ENCODE measurements at regions not wholly inside any gene's neighbourhood (a gene's known extent, or its start where the extent isn't known, plus 50 kb on each side); places are given as distances from the start of the nearest gene placed in this dataset.

DNA sequence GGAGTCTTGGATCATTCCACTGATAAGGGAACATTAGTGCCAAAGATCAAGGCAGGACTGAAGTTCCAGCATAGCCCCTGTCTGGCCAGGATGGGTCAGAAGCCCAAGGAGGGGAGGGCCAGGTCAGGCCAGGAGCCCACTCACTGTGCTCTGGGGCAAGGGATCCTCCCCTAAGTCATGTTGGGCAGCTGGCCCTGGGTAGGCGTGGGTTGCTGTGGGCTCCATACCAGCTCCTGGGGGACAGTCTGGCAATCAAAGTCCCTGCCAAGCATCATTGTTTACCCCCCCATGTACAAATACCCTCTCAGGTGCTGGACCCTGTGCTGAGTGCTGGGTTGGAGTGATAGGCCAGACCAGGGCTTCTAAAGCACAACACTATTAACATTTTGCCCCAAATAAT lies 130.5 kb downstream of the IRX5 start:
- POLR2A ChIA-PET = no interaction called here

DNA sequence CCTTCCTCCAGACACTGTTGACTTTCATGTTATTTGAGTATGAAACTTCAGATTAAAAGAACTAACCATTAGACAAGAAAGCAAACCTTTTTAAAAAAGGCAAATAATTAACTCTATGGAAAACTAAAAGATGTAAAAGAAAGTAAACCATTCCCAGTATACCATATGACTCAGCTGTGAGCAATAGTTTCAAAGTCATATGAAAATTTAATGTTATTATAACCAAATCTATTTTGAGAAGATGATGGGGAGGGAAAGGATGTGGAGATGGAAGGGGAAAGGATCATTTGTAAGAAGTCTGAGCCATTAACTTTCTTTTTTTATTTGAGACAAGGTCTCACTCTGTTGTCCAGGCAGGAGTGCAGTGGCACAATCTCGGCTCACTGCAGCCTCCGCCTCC lies 131.8 kb downstream of the IRX5 start:
- H3K9me1 ChIP-seq (replicated peaks; ENCODE audit: control insufficient read depth, extremely low read depth, insufficient read depth, low read length) = no peaks in the 10 kb centered on the region
- H3K9ac ChIP-seq (replicated peaks; ENCODE audit: extremely low read depth, insufficient read depth, low read length) = no peak overlapping the region
- intact Hi-C loops (cut with micrococcal nuclease) (no loop called here), dilution Hi-C loops (cut with MboI; ENCODE audit: extremely low pct_ligation_motif_present, low sequenced_read_pairs) (no loop called here)
- no peaks in the 10 kb centered on the region for H3K79me2 ChIP-seq (ENCODE audit: control insufficient read depth, insufficient read depth, low read length)
- DNase-seq (ENCODE audit: low read depth, low spot score) = no peak
- H3K27ac ChIP-seq (ENCODE audit: insufficient read depth, low read depth, low read length) = no peak overlapping the region
- no peaks in the 10 kb centered on the region for H3K4me1 ChIP-seq (ENCODE audit: control insufficient read depth, extremely low read depth, insufficient read depth, low read length)
- H4K20me1 ChIP-seq (replicated peaks; ENCODE audit: control insufficient read depth, extremely low read depth, insufficient read depth, low read length) = no peaks in the 10 kb centered on the region
- H3K36me3 ChIP-seq (ENCODE audit: control insufficient read depth in 2 of 2, extremely low read depth in 1 of 2, insufficient read depth in 2 of 2, low read length in 2 of 2) = no peaks in the 10 kb centered on the region
- H3K9me3 ChIP-seq (replicated peaks; ENCODE audit: control insufficient read depth, insufficient read depth, low read length) = no peaks in the 10 kb centered on the region
- H2AFZ ChIP-seq (ENCODE audit: low read depth, low read length) = no peak overlapping the region
- no peak for FAIRE-seq
- no peak overlapping the region for H3K4me3 ChIP-seq (replicated peaks in 1 of 3; ENCODE audit: insufficient read depth in 1 of 3, low read depth in 1 of 3, low read length in 3 of 3)
- TF ChIP-seq JUN (IDR thresholded peaks at IDR 0.05; ENCODE audit: borderline replicate concordance, insufficient read depth, insufficient read length, low read depth) (no peak), EZH2 (IDR thresholded peaks at IDR 0.05; ENCODE audit: borderline replicate concordance, low read depth, low read length, severe bottlenecking) (no peak), GATA2 (IDR thresholded peaks at IDR 0.05; ENCODE audit: insufficient read depth, insufficient read length, low read depth, low read length) (no peak), MYC (IDR thresholded peaks at IDR 0.05; ENCODE audit: low read depth, low read length) (no peak), FOS (IDR thresholded peaks at IDR 0.05; ENCODE audit: borderline replicate concordance, insufficient read depth, low read length) (no peak), POLR2AphosphoS5 (IDR thresholded peaks at IDR 0.05; ENCODE audit: insufficient read depth, low read depth, low read length) (no peak), POLR2A (IDR thresholded peaks at IDR 0.05; ENCODE audit: low read depth, low read length) (no peak)
- TF ChIP-seq, protein P1, sequence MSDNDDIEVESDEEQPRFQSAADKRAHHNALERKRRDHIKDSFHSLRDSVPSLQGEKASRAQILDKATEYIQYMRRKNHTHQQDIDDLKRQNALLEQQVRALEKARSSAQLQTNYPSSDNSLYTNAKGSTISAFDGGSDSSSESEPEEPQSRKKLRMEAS (IDR thresholded peaks at IDR 0.05; ENCODE audit: insufficient read depth, insufficient read length) = no peak
- TF ChIP-seq, protein P2, sequence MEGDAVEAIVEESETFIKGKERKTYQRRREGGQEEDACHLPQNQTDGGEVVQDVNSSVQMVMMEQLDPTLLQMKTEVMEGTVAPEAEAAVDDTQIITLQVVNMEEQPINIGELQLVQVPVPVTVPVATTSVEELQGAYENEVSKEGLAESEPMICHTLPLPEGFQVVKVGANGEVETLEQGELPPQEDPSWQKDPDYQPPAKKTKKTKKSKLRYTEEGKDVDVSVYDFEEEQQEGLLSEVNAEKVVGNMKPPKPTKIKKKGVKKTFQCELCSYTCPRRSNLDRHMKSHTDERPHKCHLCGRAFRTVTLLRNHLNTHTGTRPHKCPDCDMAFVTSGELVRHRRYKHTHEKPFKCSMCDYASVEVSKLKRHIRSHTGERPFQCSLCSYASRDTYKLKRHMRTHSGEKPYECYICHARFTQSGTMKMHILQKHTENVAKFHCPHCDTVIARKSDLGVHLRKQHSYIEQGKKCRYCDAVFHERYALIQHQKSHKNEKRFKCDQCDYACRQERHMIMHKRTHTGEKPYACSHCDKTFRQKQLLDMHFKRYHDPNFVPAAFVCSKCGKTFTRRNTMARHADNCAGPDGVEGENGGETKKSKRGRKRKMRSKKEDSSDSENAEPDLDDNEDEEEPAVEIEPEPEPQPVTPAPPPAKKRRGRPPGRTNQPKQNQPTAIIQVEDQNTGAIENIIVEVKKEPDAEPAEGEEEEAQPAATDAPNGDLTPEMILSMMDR (IDR thresholded peaks at IDR 0.05; ENCODE audit: extremely low read depth in 1 of 2, insufficient read depth in 1 of 2, low read depth in 1 of 2, low read length in 2 of 2) = no peak
- ChIA-PET POLR2A (no interaction called here), CTCF (no interaction called here)
- peaks cover 2% of the 10 kb centered on the region in 2 experiments for H3K27me3 ChIP-seq (ENCODE audit: control insufficient read depth in 2 of 2, insufficient read depth in 2 of 2, low read length in 2 of 2)
- no TSS peak for BruUV-seq (replicated peaks)
- no peak overlapping the region for H3K4me2 ChIP-seq (ENCODE audit: insufficient read depth, low read length)

More for the DNA sequence above, 130.5 kb downstream of the IRX5 start:
- FAIRE-seq (no peak), DNase-seq (ENCODE audit: low read depth, low spot score) (no peak)
- Histone ChIP-seq H3K79me2 (ENCODE audit: control insufficient read depth, insufficient read depth, low read length) (no peaks in the 10 kb centered on the region), H3K4me1 (ENCODE audit: control insufficient read depth, extremely low read depth, insufficient read depth, low read length) (no peaks in the 10 kb centered on the region), H3K27me3 (ENCODE audit: control insufficient read depth in 2 of 2, insufficient read depth in 2 of 2, low read length in 2 of 2) (peaks cover 9 to 10% of the 10 kb centered on the region in 2 experiments), H3K4me2 (ENCODE audit: insufficient read depth, low read length) (no peak overlapping the region), H3K9me3 (replicated peaks; ENCODE audit: control insufficient read depth, insufficient read depth, low read length) (no peaks in the 10 kb centered on the region), H3K36me3 (ENCODE audit: control insufficient read depth in 2 of 2, extremely low read depth in 1 of 2, insufficient read depth in 2 of 2, low read length in 2 of 2) (no peaks in the 10 kb centered on the region), H3K27ac (ENCODE audit: insufficient read depth, low read depth, low read length) (no peak overlapping the region), H3K9ac (replicated peaks; ENCODE audit: extremely low read depth, insufficient read depth, low read length) (no peak overlapping the region), H4K20me1 (replicated peaks; ENCODE audit: control insufficient read depth, extremely low read depth, insufficient read depth, low read length) (no peaks in the 10 kb centered on the region), H2AFZ (ENCODE audit: low read depth, low read length) (no peak overlapping the region), H3K9me1 (replicated peaks; ENCODE audit: control insufficient read depth, extremely low read depth, insufficient read depth, low read length) (no peaks in the 10 kb centered on the region), H3K4me3 (replicated peaks in 1 of 3; ENCODE audit: insufficient read depth in 1 of 3, low read depth in 1 of 3, low read length in 3 of 3) (no peak overlapping the region)
- CTCF ChIA-PET = no interaction called here
- dilution Hi-C loops (cut with MboI; ENCODE audit: extremely low pct_ligation_motif_present, low sequenced_read_pairs) = no loop called here
- intact Hi-C loops (cut with micrococcal nuclease) = no loop called here
- no TSS peak for BruUV-seq (replicated peaks)
- TF ChIP-seq MYC (IDR thresholded peaks at IDR 0.05; ENCODE audit: low read depth, low read length) = no peak
- no peak for TF ChIP-seq GATA2 (IDR thresholded peaks at IDR 0.05; ENCODE audit: insufficient read depth, insufficient read length, low read depth, low read length)

Measured in endothelial cell of umbilical vein (primary cell).